ENCODE measurements at regions not wholly inside any gene's neighbourhood (a gene's known extent, or its start where the extent isn't known, plus 50 kb on each side); places are given as distances from the start of the nearest gene placed in this dataset.

DNA sequence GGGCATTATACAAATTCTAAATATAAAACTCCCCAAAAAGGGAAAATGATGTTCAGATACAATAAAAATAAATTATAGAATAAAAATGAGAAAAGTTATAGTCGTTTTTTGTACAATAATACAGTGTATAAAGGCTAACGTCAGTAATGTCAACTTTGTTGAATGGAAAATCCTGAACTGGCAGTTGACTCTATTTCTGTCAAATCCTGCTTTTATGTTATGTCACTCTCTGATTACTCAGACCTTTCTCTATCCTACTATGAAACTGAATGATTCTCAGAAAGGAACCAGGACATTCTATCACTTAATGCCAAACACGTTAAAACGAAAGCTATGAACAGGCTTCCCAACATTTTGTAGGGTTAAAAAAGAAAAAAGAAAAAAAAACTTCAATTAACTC lies 636.4 kb downstream of the USP25 start:
- no peak for DNase-seq

DNA sequence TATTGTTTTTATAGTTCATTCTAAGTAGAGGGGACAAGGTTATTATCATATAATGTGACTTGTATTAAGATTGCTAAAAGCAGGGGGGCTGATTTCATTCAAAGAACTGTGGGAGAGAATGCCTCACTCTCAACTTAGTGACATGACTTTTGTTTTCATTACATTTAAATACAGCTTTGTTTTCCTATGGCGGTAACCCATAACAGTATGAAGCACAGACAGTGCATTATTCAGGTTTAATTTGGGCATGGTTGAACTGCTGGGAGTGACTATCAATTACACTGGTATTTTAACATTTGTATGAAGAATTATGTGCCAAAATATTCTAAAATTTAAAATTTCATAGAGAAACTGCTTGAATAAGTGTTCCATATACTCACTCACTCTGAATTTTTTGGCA lies 637.3 kb downstream of the USP25 start:
- DNase-seq = no peak

DNA sequence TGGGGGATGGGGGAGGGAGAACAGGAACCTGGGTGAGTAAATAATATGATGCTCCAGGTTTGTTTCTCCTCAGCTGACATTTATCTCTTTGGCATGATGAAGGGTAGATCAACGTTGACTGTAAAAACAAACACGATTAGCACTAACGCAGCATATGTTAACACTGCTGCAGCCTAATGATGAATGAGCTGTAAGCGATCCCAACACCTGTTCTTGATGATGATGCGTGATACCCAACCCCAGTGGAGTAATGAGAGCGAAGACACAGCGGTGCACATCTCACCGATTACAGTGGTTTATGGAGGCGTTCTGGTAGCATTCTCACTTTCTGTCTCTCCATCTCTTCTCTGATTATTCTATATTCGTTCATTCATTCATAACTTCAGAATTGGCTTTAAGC lies 640.4 kb downstream of the USP25 start:
- DNase-seq = peak; percentile 7

DNA sequence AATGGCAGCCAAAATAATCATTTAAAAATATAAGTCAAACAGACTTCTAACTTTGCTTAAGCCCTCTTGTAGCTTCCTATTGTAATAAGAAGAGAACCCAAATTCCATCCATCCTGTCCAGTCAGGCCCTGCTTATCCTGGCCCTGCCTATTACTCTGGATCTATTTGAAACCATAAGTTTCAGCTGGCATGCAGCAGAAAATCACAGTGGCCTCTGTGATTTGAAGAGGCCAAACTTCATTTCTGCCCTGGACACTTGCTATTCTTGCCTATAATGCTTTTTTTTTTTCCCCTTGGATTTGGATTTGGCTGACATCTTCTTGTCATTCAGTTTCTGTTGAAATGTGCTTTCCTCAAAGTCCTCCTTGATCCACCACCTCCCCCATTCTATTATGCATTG lies 642.8 kb downstream of the USP25 start:
- DNase-seq = no peak

GRCh38 chr21:16376673-16377072 lies 646.9 kb downstream of the USP25 start:
- DNase-seq = no peak

DNA sequence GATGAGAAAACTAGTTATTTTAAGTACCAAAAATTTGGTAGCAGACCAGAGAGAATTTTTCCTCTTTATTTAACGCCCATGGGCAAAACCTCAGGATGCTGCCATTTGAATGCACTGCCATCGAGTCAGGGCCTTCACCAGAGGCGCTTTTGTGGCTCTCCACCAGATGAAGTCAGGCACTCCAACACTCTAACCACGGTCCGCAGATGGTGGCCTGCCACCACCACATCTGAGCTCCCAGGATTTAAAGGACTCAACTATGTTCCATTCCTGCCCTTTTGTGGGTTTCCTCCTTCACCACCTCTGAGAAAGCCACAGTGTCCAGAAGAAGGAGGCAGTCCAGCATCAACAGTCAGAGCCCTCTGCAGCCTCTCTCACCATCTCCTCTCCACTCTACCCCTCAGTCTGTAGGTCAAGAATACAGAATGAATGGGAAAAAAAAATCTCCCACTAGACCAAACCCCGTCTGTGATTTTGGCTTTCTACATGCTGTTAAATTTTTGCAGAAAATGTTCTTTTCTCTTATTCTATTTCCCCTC lies 647.4 kb downstream of the USP25 start:
- no peak for DNase-seq

GRCh38 chr21:16377857-16378256 lies 648.1 kb downstream of the USP25 start:
- no peak for DNase-seq

- DNase-seq = no peak
These were observed 648.7 kb downstream of the USP25 start for GRCh38 chr21:16378525-16378924.

- no peak for DNase-seq
These were observed 658.5 kb downstream of the USP25 start for GRCh38 chr21:16388291-16388690.

- no peak for DNase-seq
These were observed 659.3 kb downstream of the USP25 start for GRCh38 chr21:16388911-16389560.

- DNase-seq = no peak
These were observed 659.9 kb downstream of the USP25 start for GRCh38 chr21:16389643-16390042.

DNA sequence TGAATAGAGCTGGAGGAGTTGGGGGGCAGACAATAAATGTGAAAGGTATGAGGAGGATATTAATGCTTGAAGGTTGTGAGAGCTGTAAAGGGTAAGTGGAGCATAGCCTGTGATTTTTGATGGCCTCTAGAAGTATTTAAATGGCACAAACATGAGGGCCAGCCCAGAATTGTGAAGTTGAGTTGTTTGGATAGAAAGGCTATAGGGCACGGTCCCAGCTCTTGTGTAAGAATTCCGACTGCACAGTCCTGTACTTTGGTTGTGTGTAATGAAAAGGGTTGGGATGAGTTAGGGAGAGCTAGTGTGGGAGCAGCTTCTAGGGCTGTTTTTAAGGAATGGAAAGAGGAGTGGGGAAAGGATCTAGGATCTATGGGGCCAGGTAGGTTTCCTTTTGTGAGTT lies 665.5 kb downstream of the USP25 start:
- DNase-seq = no peak

- no peak for DNase-seq
These were observed 673.0 kb downstream of the USP25 start for GRCh38 chr21:16402752-16403151.

GRCh38 chr21:16404776-16405175 lies 675.0 kb downstream of the USP25 start:
- DNase-seq = no peak

GRCh38 chr21:16406355-16406754 lies 676.6 kb downstream of the USP25 start:
- no peak for DNase-seq

- no peak for DNase-seq
These were observed 677.8 kb downstream of the USP25 start for GRCh38 chr21:16407403-16408240.

GRCh38 chr21:16408280-16408679 lies 678.5 kb downstream of the USP25 start:
- DNase-seq = no peak

DNA sequence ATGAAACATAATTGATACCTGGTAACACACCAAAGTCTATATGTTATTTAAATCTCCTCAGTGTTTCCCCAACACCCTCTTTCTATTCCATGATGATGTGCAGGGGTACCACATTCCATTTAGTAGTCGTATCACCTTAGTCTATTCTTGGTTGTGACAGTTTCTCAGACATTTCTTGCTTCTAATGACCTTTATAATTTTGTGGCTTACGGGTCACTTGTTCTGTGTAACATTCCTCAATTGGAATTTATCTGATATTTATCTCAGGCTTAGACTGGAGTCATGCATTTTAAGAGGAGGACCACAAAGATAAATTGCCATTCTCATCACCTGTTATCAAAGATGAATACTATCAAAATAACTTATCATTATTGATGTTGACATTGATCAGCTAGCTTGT lies 679.6 kb downstream of the USP25 start:
- DNase-seq = no peak

- no peak for DNase-seq
These were observed 688.4 kb downstream of the USP25 start for GRCh38 chr21:16418226-16418625.

GRCh38 chr21:16418642-16419041 lies 688.9 kb downstream of the USP25 start:
- DNase-seq = no peak

DNA sequence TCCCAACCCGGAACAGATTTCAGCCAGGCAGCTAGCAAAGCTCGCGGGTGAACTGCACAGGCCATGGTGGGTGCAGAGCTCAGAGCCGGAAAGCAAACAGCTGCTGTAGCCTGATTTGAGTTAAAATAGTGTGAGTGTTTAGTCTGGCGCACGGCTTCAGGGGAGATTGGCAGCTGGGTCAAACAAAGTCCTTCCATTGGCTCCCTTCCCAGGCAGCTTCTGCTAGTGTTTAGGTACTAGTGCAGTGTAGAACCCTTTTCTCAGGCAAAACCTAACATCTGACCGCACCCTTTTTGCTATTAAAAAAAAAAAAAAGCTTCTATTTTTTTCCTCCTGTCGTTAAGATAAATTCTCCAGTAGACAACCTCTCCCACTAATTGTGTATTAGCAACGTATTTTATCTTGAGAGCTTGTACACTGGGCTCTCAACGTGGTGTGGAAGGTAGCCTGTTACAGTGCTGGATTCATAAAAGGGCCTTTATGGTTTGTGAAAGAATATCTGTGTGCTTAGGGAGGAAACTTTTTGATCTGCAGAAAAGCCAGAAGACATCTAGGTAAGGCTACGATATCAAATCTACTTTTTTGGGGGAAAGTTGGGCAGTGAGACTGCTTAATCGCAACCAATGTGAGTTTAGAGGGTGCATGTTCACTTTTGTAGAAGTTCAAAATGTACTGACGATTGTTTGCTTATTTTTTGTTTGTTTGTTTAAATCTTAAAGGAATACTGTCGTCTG lies 689.6 kb downstream of the USP25 start:
- peak; percentile 85 for DNase-seq

DNA sequence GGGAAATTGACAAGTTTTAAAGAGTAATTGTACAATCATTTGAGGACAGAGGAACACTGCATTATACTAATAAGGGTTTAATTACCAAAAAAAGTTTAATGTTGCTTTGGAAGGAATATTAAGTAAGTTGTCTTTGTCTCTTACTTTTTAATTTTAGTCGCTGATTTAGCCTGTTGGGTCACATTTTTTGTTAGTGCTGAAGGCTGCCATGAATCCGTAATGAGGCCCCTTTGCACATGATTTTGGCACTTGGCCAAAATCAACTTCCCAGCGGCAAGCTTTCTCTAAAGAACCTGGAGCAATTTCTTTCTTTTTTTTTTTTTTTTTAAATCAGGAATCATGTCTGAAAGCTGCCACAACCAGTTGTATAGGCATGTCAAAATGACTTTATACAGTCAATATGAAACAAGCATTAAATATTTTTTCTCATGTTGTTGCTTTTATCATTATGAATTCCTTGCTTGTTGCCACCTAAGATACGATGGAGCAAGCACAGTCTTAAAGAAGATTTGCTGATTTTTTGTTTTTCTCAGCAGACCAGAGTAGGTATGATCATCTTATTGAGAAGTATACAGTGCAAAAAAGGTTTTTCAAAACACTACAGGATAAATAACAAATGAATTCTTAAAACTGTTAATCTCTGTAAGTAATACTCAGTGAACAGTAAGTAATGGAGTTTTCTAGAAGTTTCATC lies 690.4 kb downstream of the USP25 start:
- DNase-seq = peak; percentile 76

Measured in left kidney (tissue), 1 donor.